ENCODE measurements at regions not wholly inside any gene's neighbourhood (a gene's known extent, or its start where the extent isn't known, plus 50 kb on each side); places are given as distances from the start of the nearest gene placed in this dataset.

- H3K27me3 Mint-ChIP-seq (ENCODE audit: low read depth): peaks cover 31% of the 10 kb centered on the region
- no peak overlapping the region for H3T11ph ChIP-seq (ENCODE audit: low read length)
- no peak overlapping the region for H2BK12ac ChIP-seq (ENCODE audit: insufficient read length, low read depth, low read length)
- no peaks in the 10 kb centered on the region for H3K9me3 ChIP-seq (ENCODE audit: control insufficient read depth, low read depth, low read length)
- no peak for TF ChIP-seq CTCF (conservative IDR thresholded peaks at IDR 0.05)
- H2BK15ac ChIP-seq (ENCODE audit: low read depth, low read length): no peak overlapping the region
- DNase-seq: no peak
- no peak overlapping the region for H3K4ac ChIP-seq (ENCODE audit: low read depth, low read length)
- H2AFZ ChIP-seq (ENCODE audit: low read length): no peak overlapping the region
- no peaks in the 10 kb centered on the region for H3K4me1 ChIP-seq (ENCODE audit: insufficient read depth, low read length)
- H3K56ac ChIP-seq (ENCODE audit: insufficient read length, low read depth, low read length): no peak overlapping the region
- H4K20me1 ChIP-seq (ENCODE audit: control insufficient read depth, insufficient read depth, insufficient read length): no peaks in the 10 kb centered on the region
- H2BK20ac ChIP-seq (ENCODE audit: low read depth, low read length, poor library complexity, severe bottlenecking): no peak overlapping the region
- no peak overlapping the region for H4K5ac ChIP-seq (ENCODE audit: insufficient read length, low read depth, low read length)
- no peak overlapping the region for H3K27ac ChIP-seq (ENCODE audit: insufficient read length, low read depth, low read length)
- no peaks in the 10 kb centered on the region for H3K36me3 Mint-ChIP-seq (ENCODE audit: insufficient read depth in 1 of 3, low read depth in 3 of 3)
- no peak overlapping the region for H3K18ac ChIP-seq (ENCODE audit: insufficient read length, low read depth, low read length)
- H4K8ac ChIP-seq (replicated peaks; ENCODE audit: insufficient read length, low read depth, low read length): no peak overlapping the region
- no peaks in the 10 kb centered on the region for H3K23me2 ChIP-seq (ENCODE audit: insufficient read length, low read depth, low read length, poor library complexity, severe bottlenecking)
- H3K9me3 Mint-ChIP-seq: no peaks in the 10 kb centered on the region; a peak in 2 of 5 replicates
- H3K4me2 ChIP-seq (ENCODE audit: insufficient read depth, insufficient read length, low read length): no peak overlapping the region
- H2AK5ac ChIP-seq (ENCODE audit: insufficient read length, low read length): no peak overlapping the region
- no peak overlapping the region for H3K23ac ChIP-seq (ENCODE audit: insufficient read length, low read depth, low read length)
- H3K14ac ChIP-seq (ENCODE audit: insufficient read depth, low read length): no peak overlapping the region
- no peak overlapping the region for H3K9ac ChIP-seq (ENCODE audit: extremely low read depth, insufficient read length, low read length)
- H3K4me3 Mint-ChIP-seq: no peak overlapping the region
- H4K91ac ChIP-seq (ENCODE audit: insufficient read length, low read depth, low read length): no peak overlapping the region
- no peaks in the 10 kb centered on the region for H3K79me2 ChIP-seq (ENCODE audit: insufficient read depth, low read length)
- H3K27ac Mint-ChIP-seq: no peak overlapping the region
- H3K4me1 Mint-ChIP-seq: peaks cover 0 to 3% of the 10 kb centered on the region in 2 experiments; a peak in 1 of 4 replicates
- no CpG with 5 or more reads among the region's 7 CpGs for WGBS (ENCODE audit: extremely low coverage, insufficient read length, low lambda C conversion rate)
- no peaks in the 10 kb centered on the region for H3K79me1 ChIP-seq (ENCODE audit: insufficient read depth, low read depth, low read length, poor library complexity, severe bottlenecking)
- no peak overlapping the region for H2BK120ac ChIP-seq (ENCODE audit: low read depth, low read length, poor library complexity, severe bottlenecking)
- no peak overlapping the region for H2BK5ac ChIP-seq (ENCODE audit: insufficient read length, low read length)
- no peaks in the 10 kb centered on the region; the same call in 1 of the 2 replicates for H3K27me3 ChIP-seq (ENCODE audit: insufficient read depth, low read length)
These were observed 224.7 kb downstream of the ENGASE start for GRCh38 chr17:79299349-79299748.

Data from H9 (cell line).